ENCODE measurements at regions not wholly inside any gene's neighbourhood (a gene's known extent, or its start where the extent isn't known, plus 50 kb on each side); places are given as distances from the start of the nearest gene placed in this dataset.
"Not testable (repeated sequence)": the region's sequence is repeated elsewhere in the genome, so short reads cannot be mapped to it uniquely, and the experiment has no call there.

DNA sequence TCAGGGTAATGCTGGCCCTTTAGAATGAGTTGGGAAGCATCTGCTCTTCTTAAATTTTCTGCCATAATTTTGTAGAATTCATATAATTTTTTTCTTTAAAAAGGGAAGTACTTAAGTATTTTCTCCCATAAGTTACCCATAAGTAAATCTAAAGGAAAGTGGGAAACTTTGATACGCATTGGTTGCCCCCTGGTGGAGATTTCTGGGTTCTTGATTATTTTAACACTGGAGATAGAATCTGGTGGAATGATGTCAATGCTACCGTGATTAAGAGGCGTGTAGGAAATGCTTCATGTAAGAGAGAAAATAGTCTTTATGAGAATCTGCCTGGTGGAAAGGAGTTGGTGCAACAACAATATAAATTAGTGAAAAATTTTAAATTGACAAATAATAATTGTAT, 65.6 kb downstream of the OR4F15 start:
- TF ChIP-seq, protein P1, sequence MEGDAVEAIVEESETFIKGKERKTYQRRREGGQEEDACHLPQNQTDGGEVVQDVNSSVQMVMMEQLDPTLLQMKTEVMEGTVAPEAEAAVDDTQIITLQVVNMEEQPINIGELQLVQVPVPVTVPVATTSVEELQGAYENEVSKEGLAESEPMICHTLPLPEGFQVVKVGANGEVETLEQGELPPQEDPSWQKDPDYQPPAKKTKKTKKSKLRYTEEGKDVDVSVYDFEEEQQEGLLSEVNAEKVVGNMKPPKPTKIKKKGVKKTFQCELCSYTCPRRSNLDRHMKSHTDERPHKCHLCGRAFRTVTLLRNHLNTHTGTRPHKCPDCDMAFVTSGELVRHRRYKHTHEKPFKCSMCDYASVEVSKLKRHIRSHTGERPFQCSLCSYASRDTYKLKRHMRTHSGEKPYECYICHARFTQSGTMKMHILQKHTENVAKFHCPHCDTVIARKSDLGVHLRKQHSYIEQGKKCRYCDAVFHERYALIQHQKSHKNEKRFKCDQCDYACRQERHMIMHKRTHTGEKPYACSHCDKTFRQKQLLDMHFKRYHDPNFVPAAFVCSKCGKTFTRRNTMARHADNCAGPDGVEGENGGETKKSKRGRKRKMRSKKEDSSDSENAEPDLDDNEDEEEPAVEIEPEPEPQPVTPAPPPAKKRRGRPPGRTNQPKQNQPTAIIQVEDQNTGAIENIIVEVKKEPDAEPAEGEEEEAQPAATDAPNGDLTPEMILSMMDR (IDR thresholded peaks at IDR 0.05): not testable (repeated sequence)
- TF ChIP-seq POLR2A (IDR thresholded peaks at IDR 0.05): not testable (repeated sequence)
